Osteoblast (primary cell): ENCODE measurements at regions not wholly inside any gene's neighbourhood (a gene's known extent, or its start where the extent isn't known, plus 50 kb on each side); places are given as distances from the start of the nearest gene placed in this dataset.

Experiments used
- DNase-seq: peaks from one replicate; pipeline ENCODE4 v3.0.0; 2011; ENCODE audit warnings: low spot score, mixed read lengths; ENCODE audit not compliant: insufficient read length; ENCODE audit errors: missing footprints
- H2AFZ ChIP-seq: 2 replicates; pipeline ENCODE4 v1.6.0; 2011; ENCODE audit warnings: mild to moderate bottlenecking, low read length
- H3K27ac ChIP-seq: 2 replicates; pipeline ENCODE4 v1.5.1; 2011; ENCODE audit warnings: mild to moderate bottlenecking, low read depth, low read length, moderate library complexity
- H3K27me3 ChIP-seq: 2 replicates; pipeline ENCODE4 v1.6.0; 2012; ENCODE audit warnings: mild to moderate bottlenecking, control low read depth, inconsistent platforms, low read length, moderate library complexity; ENCODE audit not compliant: insufficient read depth
- H3K36me3 ChIP-seq: 2 replicates; pipeline ENCODE4 v1.5.1; 2011; ENCODE audit warnings: mild to moderate bottlenecking, low read length, control low read depth, moderate library complexity; ENCODE audit not compliant: insufficient read depth
- H3K4me1 ChIP-seq: 2 replicates; pipeline ENCODE4 v1.5.1; 2011; ENCODE audit warnings: mild to moderate bottlenecking, low read length, control low read depth, moderate library complexity; ENCODE audit not compliant: insufficient read depth
- H3K4me2 ChIP-seq: 2 replicates; pipeline ENCODE4 v1.6.0; 2011; ENCODE audit warnings: mild to moderate bottlenecking, low read length; ENCODE audit not compliant: insufficient read depth
- H3K4me3 ChIP-seq: fragments of 200-600 bp; sonication (generic); 3 replicates; pipeline ENCODE4 v1.5.1; 2012; ENCODE audit warnings: mild to moderate bottlenecking, low read length, inconsistent platforms; ENCODE audit not compliant: insufficient read depth
- H3K79me2 ChIP-seq: 2 replicates; pipeline ENCODE4 v1.6.0; 2012; ENCODE audit warnings: mild to moderate bottlenecking, low read length, control low read depth, inconsistent platforms; ENCODE audit not compliant: insufficient read depth
- H3K9me3 ChIP-seq: 2 replicates; pipeline ENCODE4 v1.5.1; 2011; ENCODE audit warnings: low read depth, low read length, control low read depth
- H4K20me1 ChIP-seq: 2 replicates; pipeline ENCODE4 v1.6.0; 2012; ENCODE audit warnings: mild to moderate bottlenecking, low read length, control low read depth; ENCODE audit not compliant: insufficient read depth
- CTCF ChIP-seq: IDR thresholded peaks from 2 replicates; pipeline ENCODE4 v1.5.1; 2011; ENCODE audit warnings: mild to moderate bottlenecking, low read depth, low read length, moderate library complexity; ENCODE audit errors: extremely low read depth

DNA sequence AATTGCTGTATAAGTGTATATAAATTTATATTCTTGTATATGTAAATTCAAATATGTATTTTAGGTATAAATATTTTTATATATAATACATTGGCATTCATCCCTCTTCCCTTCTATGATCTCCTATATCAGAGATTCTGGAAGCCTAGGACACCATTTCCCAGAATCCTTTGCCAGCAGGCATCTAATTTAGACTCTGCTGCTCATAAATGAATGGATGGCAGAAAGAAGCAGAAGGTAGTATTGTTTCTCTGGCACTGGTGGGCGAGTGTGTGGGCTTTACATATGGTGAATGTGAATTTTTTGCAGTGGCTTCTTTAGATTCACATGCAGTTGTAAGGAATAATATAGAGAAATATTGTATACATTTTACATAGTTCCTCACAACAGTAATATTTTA lies 215.2 kb upstream of the THSD7B start:
- no peaks in the 10 kb centered on the region for H4K20me1 ChIP-seq
- H3K4me2 ChIP-seq = no peak overlapping the region
- H3K79me2 ChIP-seq = no peaks in the 10 kb centered on the region
- no peaks in the 10 kb centered on the region for H3K4me1 ChIP-seq
- no peaks in the 10 kb centered on the region for H3K36me3 ChIP-seq
- H3K4me3 ChIP-seq = no peak overlapping the region
- no peak for DNase-seq
- no peak overlapping the region for H2AFZ ChIP-seq
- no peaks in the 10 kb centered on the region for H3K27me3 ChIP-seq
- H3K9me3 ChIP-seq = no peaks in the 10 kb centered on the region
- no peak overlapping the region for H3K27ac ChIP-seq
- no peak for TF ChIP-seq CTCF

GRCh38 chr2:136539355-136539754 lies 226.0 kb upstream of the THSD7B start:
- H3K36me3 ChIP-seq = no peaks in the 10 kb centered on the region
- no peak overlapping the region for H3K4me2 ChIP-seq
- no peaks in the 10 kb centered on the region for H4K20me1 ChIP-seq
- H3K4me1 ChIP-seq = no peaks in the 10 kb centered on the region
- TF ChIP-seq CTCF = no peak
- H3K27me3 ChIP-seq = no peaks in the 10 kb centered on the region
- no peak overlapping the region for H2AFZ ChIP-seq
- DNase-seq = no peak
- H3K4me3 ChIP-seq = no peak overlapping the region
- H3K79me2 ChIP-seq = no peaks in the 10 kb centered on the region
- no peak overlapping the region for H3K27ac ChIP-seq
- H3K9me3 ChIP-seq = peaks cover 2% of the 10 kb centered on the region

DNA sequence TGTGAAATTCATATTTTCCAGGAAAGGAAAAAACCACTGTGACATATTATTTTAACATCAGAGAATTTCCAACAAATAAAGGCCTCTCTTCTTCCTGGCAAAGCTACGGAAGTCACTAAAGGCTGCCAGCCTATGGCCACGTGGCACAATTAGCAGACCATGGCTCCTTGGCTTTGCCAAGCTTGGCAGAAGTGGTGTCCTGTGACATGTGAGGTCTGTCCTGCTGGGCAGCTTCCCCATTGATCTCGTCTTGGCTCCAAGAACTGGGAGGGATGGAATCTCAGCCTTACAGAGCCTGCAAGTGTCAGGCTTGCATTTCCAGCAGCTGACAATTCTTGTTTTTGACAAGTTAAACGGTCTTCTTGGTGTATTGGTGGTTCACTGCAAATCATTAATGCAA lies 226.9 kb upstream of the THSD7B start:
- H3K79me2 ChIP-seq = no peaks in the 10 kb centered on the region
- H3K4me2 ChIP-seq = no peak overlapping the region
- H3K27ac ChIP-seq = no peak overlapping the region
- H3K4me1 ChIP-seq = no peaks in the 10 kb centered on the region
- no peaks in the 10 kb centered on the region for H4K20me1 ChIP-seq
- no peaks in the 10 kb centered on the region for H3K36me3 ChIP-seq
- TF ChIP-seq CTCF = no peak
- DNase-seq = no peak
- no peaks in the 10 kb centered on the region for H3K27me3 ChIP-seq
- no peak overlapping the region for H3K4me3 ChIP-seq
- H2AFZ ChIP-seq = no peak overlapping the region
- H3K9me3 ChIP-seq = peaks cover 2% of the 10 kb centered on the region

GRCh38 chr2:136534811-136535210 lies 230.5 kb upstream of the THSD7B start:
- TF ChIP-seq CTCF = no peak
- H3K27me3 ChIP-seq = no peaks in the 10 kb centered on the region
- H3K79me2 ChIP-seq = no peaks in the 10 kb centered on the region
- H3K36me3 ChIP-seq = no peaks in the 10 kb centered on the region
- no peak overlapping the region for H3K27ac ChIP-seq
- no peaks in the 10 kb centered on the region for H3K4me1 ChIP-seq
- no peaks in the 10 kb centered on the region for H4K20me1 ChIP-seq
- H3K9me3 ChIP-seq = peaks cover 2% of the 10 kb centered on the region
- no peak overlapping the region for H3K4me2 ChIP-seq
- H2AFZ ChIP-seq = no peak overlapping the region
- DNase-seq = no peak
- H3K4me3 ChIP-seq = no peak overlapping the region
